Ovary (tissue), 7 donors: ENCODE measurements at regions not wholly inside any gene's neighbourhood (a gene's known extent, or its start where the extent isn't known, plus 50 kb on each side); places are given as distances from the start of the nearest gene placed in this dataset.

ENCODE experiments used
- DNase-seq, 5 donors: peaks; one replicate each; pipeline ENCODE4 v3.0.0-alpha.2; 2019 to 2020
- H3K27ac ChIP-seq, 2 donors: fragments of 200-600 bp; one replicate each; pipeline versions ENCODE4 v1.5.1 to v1.8.0; 2019 to 2022
- H3K27me3 ChIP-seq: fragments of 200-600 bp; one replicate; pipeline ENCODE4 v1.8.0; 2022
- H3K36me3 ChIP-seq: fragments of 200-600 bp; sonication (generic); one replicate; pipeline ENCODE4 v1.5.1; 2019
- H3K4me1 ChIP-seq: one replicate; pipeline ENCODE4 v1.8.1; 2013; ENCODE audit warnings: mild to moderate bottlenecking, moderate library complexity; ENCODE audit not compliant: insufficient read depth
- H3K4me3 ChIP-seq: fragments of 200-600 bp; sonication (generic); one replicate; pipeline ENCODE4 v1.5.1; 2017
- H3K9me3 ChIP-seq, 2 donors: fragments of 200-600 bp in 1 of 2; sonication (generic) in 1 of 2; one replicate each; pipeline versions ENCODE4 v1.5.1 to v1.8.1; 2013 to 2019; ENCODE audit warnings: mild to moderate bottlenecking in 1 of 2, moderate library complexity in 1 of 2
- CTCF ChIP-seq, 3 donors: fragments of 450-650 bp in 2 of 3; fragments of 200-600 bp in 1 of 3; IDR thresholded peaks; one replicate each; pipeline versions ENCODE4 v1.5.1 to v1.8.0; 2016 to 2022; ENCODE audit warnings: antibody characterized with exemption in 3 of 3, mild to moderate bottlenecking in 1 of 3
- EP300 ChIP-seq: sonication (generic); formaldehyde crosslinking; IDR thresholded peaks from one replicate; pipeline ENCODE4 v1.6.1; 2017; ENCODE audit warnings: antibody characterized with exemption
- POLR2A ChIP-seq: fragments of 450-650 bp; IDR thresholded peaks from one replicate; pipeline ENCODE4 v1.6.1; 2017; ENCODE audit warnings: antibody characterized with exemption, mild to moderate bottlenecking, moderate library complexity
- WGBS, 3 donors: extraction: QIAGEN DNeasy Blood & Tissue Kit in 1 of 3; methylation state at CpG; one replicate each; pipeline versions ENCODE4 v1.1.5 to v1.1.7; 2013 to 2017; 5-methylcytosine and 5-hydroxymethylcytosine counted together
- intact Hi-C, 4 donors: fragments of 100-400 bp; cut with DNase I; formaldehyde crosslinking; loops; one replicate each; pipeline versions ENCODE4 v1.11.0 to v1.15.1; 2022 to 2023
- donor health status: DM: no; HTN: no; CAD: no; lungs with moderate emphysema.
- donor health status: DM: no; HTN: no; CAD: no.
- donor health status: Bipolar disorder and iron deficiency.
- donor health status: DM: no; HTN: no; CAD: no.
- donor health status: DM: yes; HTN: yes; CAD: no.

GRCh38 chrX:116863029-116863428, 400.3 kb upstream of the CT83 start:
- TF ChIP-seq CTCF (IDR thresholded peaks at IDR 0.05), result no peak
- no peak for TF ChIP-seq POLR2A
- no peak for TF ChIP-seq EP300
- Histone ChIP-seq H3K4me1 (no peaks in the 10 kb centered on the region), H3K27me3 (no peaks in the 10 kb centered on the region), H3K4me3 (no peak overlapping the region), H3K27ac (no peak overlapping the region), H3K9me3 (no peaks in the 10 kb centered on the region), H3K36me3 (no peaks in the 10 kb centered on the region)
- no peak for DNase-seq
- intact Hi-C loops, result no loop called here
- WGBS, 3 donors, result 46 to 69% (median 53%) methylated on average over 4 of the region's 4 CpGs

GRCh38 chrX:116862340-116862739, 399.6 kb upstream of the CT83 start:
- Histone ChIP-seq H3K36me3 (no peaks in the 10 kb centered on the region), H3K27ac (no peak overlapping the region), H3K27me3 (no peaks in the 10 kb centered on the region), H3K4me1 (no peaks in the 10 kb centered on the region), H3K4me3 (no peak overlapping the region), H3K9me3 (no peaks in the 10 kb centered on the region)
- 21 to 29% (median 29%) methylated on average over 1 of the region's 1 CpG for WGBS, 3 donors
- intact Hi-C loops, result no loop called here
- DNase-seq, result no peak
- TF ChIP-seq POLR2A (no peak), CTCF (IDR thresholded peaks at IDR 0.05) (no peak), EP300 (no peak)

GRCh38 chrX:116841290-116841689, 378.5 kb upstream of the CT83 start:
- Histone ChIP-seq H3K27ac (no peak overlapping the region), H3K4me3 (no peak overlapping the region), H3K9me3 (no peaks in the 10 kb centered on the region), H3K27me3 (no peaks in the 10 kb centered on the region), H3K4me1 (no peaks in the 10 kb centered on the region), H3K36me3 (no peaks in the 10 kb centered on the region)
- DNase-seq, result no peak
- WGBS, 3 donors, result 50 to 63% (median 61%) methylated on average over 3 of the region's 3 CpGs
- intact Hi-C loops, result no loop called here
- TF ChIP-seq POLR2A (no peak), EP300 (no peak), CTCF (IDR thresholded peaks at IDR 0.05) (no peak)

GRCh38 chrX:116827063-116827462, 364.3 kb upstream of the CT83 start:
- Histone ChIP-seq H3K4me3 (no peak overlapping the region), H3K27me3 (no peaks in the 10 kb centered on the region), H3K4me1 (no peaks in the 10 kb centered on the region), H3K27ac (no peak overlapping the region), H3K9me3 (no peaks in the 10 kb centered on the region), H3K36me3 (no peaks in the 10 kb centered on the region)
- intact Hi-C loops, result no loop called here
- 56 to 65% (median 57%) methylated on average over 4 of the region's 4 CpGs for WGBS, 3 donors
- TF ChIP-seq POLR2A, result no peak
- no peak for TF ChIP-seq EP300
- no peak for TF ChIP-seq CTCF (IDR thresholded peaks at IDR 0.05)
- DNase-seq, result no peak

GRCh38 chrX:116824785-116825184, 362.0 kb upstream of the CT83 start:
- no peaks in the 10 kb centered on the region for H3K27me3 ChIP-seq
- DNase-seq, result no peak
- H3K27ac ChIP-seq, result no peak overlapping the region
- TF ChIP-seq EP300, result no peak
- no peak for TF ChIP-seq POLR2A
- TF ChIP-seq CTCF (IDR thresholded peaks at IDR 0.05), result no peak
- WGBS, 3 donors, result 36 to 44% (median 41%) methylated on average over 1 of the region's 1 CpG
- intact Hi-C loops, result no loop called here
- no peaks in the 10 kb centered on the region for H3K4me1 ChIP-seq
- H3K9me3 ChIP-seq, result no peaks in the 10 kb centered on the region
- no peak overlapping the region for H3K4me3 ChIP-seq
- no peaks in the 10 kb centered on the region for H3K36me3 ChIP-seq
